NCI-H510A treated with DMSO at 0.1 percent for 48 hours (cell line): ENCODE measurements at regions not wholly inside any gene's neighbourhood (a gene's known extent, or its start where the extent isn't known, plus 50 kb on each side); places are given as distances from the start of the nearest gene placed in this dataset.

Experiments
- DNase-seq: peaks from one replicate; lab custom pipeline; 2025; lab: John Stamatoyannopoulos, UW

GRCh38 chr4:152112887-152113286, 352.1 kb upstream of the GATB start:
- no peak for DNase-seq

- no peak for DNase-seq
These were observed 351.4 kb upstream of the GATB start for GRCh38 chr4:152112190-152112589.

DNA sequence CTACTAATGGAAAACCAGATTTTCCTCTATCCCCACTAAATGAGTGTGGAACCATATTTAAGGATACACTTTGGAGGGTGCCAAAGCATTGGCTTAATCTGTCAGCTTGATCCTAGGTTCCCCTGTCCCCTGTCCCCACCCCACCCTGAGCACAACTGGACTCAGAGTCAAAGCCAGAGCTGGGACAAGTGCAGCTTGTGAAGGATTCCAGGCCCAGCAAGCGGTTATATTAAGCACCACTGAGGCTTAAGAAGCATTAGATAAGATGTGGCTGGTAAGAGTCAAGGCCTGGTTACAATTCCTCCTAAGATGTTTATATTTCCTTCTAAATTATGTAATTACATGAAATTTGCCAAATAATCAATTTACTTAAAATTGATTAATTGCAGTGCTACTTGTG, 350.0 kb upstream of the GATB start:
- DNase-seq: no peak

DNA sequence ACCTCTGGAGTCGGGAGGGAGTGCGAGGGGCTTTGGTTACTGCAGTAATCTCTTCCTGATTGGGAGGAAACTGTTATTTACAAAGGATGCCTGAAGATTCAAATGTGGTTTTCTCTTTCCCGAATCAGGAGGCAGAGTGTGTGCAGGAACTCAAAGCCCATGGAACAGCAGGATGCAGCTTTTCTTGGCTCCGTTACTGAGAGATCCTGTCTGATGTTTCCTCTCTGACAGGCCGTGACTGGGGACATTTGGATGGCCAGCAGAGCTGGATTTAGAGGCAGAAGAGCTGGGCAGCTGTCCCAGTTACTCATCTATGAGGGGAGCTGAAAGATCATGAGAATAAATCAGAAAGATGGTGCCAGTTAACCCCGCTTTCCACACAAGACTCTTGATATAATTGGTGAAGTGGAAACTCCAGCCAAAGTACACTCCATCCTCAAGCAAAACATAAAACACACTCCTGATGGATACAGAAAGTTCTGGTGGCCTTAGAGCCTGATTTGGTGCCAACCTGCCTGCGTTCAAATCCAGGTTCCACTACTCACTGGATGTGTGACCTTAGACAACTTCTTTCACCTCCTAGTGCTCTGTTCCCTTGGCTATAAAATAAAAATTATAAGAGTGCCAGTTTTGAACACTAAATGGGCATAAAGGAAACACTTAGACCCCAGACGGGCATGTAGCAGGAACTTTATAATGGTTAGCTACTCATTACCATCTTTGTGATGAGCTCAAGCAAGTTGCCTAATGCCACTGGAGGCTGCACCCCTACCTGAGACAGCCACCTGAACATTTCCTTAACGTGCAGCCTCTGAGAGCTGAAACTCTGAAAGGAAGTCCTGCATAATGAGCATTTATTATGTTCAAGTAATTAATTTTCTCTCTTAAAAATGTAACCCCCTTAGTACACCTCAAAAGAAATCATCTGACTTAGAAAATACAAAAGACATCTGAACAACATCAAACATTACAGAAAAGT, 349.0 kb upstream of the GATB start:
- DNase-seq: no peak

- no peak for DNase-seq
These were observed 347.1 kb upstream of the GATB start for GRCh38 chr4:152107736-152108500.

DNA sequence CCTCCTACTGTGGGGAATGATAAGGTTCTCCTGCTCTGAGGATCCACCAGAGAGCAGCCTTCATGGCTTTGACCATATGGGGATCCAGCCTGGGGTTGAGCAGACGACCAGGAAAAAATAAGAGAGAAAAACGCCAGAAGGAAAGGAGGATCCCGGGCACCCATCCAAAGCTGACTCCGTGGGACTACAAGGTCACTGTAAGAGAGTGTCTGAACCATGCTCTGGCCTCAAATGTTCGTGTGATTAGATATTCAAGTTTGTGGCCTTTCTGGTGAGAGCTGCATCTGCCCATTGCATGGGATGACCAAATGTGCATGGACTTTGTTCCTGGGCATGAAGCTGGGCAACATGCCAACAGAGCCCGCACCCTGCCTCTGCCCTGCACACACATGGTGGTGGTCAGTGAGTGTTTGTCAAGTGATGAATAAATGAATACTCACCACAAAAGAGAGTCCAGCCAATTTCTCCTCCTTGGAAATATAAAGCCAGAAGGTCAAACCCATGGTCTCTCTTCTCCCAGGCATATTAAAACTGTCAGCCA, 346.0 kb upstream of the GATB start:
- no peak for DNase-seq

GRCh38 chr4:152106113-152106763, 345.4 kb upstream of the GATB start:
- no peak for DNase-seq

GRCh38 chr4:152104901-152105357, 344.1 kb upstream of the GATB start:
- DNase-seq: no peak

DNA sequence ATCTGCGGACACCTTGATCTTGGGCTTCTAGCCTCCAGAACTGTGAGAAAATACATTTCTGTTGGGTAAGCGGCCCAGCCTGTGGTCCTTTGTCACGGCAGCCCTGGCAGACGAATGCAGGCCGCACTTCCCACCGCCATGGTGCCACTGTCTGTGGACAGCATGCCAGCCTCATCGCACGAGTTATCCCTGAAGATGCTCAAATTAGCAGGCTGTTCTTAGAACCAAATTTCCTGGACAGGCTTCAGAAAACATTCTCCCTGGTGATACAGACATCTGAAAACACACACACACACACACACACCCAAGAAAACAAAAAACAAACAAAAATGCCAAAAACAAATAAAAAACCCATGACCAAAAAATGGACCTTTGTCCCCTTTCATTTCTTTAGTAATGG, 343.5 kb upstream of the GATB start:
- DNase-seq: no peak

DNA sequence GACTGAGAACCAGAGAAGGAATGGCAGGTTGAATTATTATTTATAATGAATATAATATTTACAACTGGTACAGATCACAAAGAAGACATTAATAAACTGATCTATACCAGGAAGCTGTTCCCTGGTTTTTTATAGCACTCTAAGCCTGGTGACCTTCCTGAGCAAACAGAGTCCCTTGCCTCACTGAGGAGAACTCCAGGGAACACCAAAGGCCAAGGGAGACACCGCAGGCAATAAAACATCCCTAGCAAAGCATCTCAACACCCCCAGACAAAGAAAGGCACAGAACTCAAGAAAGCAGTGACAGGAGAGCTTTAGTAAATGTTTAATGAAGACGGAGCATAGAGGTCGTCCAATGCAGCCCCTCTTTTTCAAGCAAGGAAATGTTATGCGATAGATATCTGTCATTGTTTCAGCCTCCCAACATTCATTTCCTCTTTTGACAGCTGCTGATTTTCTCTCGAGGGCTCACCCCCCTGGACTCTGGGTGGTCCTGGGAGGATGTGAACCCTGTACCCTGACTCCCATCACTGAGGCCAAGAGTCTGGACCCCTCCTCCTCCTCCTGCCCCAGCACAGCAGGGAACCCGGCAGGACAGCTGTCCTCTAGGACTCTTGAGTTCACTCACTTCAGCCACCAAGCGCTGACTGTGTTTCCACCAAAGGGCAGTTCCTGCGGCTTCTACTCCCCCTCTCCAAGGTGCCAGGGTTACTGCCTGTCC, 342.5 kb upstream of the GATB start:
- DNase-seq: peak; percentile 34

GRCh38 chr4:152102436-152103000, 341.7 kb upstream of the GATB start:
- peak; percentile 6 for DNase-seq

- no peak for DNase-seq
These were observed 341.0 kb upstream of the GATB start for GRCh38 chr4:152101556-152102435.

DNA sequence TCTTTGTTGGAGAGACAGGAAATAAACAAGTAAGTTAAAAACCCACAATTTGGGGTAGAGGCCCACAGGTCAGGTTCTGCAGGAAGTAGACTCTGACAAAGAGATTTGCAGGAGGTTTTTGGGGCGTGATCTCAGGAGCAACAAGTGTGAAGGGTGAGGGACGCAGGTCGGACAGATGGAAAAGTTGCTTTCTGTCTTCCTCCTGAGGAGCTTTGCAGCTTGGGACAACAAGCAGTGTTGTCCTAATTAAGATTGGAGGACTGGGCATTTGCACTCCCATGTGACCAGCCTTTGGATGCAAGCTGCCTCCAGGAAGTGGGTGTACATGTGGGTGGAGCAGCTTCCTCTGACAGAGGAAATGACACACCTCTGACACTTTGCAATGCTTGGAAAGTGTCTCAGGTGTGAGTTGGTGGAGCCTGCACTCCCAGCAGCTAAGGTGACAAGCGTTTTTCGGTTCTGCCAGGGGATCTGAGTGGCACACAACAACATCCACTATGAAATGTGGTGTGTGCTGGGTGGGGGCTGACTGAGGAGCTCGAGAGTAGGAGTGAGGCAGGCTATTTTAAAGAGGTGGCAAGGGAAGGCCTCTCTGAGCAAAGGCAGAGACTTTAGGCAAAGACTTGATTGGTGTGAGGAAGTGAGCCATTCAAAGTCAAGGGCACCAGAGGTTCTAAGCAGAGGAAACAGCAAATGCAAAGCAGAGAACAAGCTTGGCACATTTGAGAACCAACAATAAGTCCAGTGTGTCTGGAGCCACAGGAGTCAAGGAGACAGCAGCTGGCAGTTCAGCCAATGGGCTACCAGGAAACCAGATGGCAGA, 339.8 kb upstream of the GATB start:
- DNase-seq: no peak

- no peak for DNase-seq
These were observed 339.2 kb upstream of the GATB start for GRCh38 chr4:152099981-152100378.

- no peak for DNase-seq
These were observed 338.7 kb upstream of the GATB start for GRCh38 chr4:152099555-152099954.

DNA sequence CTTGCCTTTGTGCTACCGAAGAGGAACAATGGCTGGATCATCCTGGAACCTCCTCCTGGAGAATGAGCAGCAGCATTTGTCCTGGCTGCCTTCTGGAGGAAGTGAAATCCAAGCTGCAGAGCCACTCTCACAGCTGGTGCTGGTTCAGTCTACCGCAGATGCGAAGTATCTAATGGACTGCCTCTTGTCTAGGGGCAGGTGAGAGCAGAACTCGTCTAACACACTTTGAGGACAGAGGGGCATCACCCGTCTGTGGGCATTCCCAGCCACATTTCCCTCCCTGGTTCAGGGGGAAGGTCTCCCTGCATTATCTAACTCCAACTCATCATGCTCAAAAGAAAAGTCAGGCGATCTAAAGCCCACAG, 338.2 kb upstream of the GATB start:
- peak; percentile 40 for DNase-seq

DNA sequence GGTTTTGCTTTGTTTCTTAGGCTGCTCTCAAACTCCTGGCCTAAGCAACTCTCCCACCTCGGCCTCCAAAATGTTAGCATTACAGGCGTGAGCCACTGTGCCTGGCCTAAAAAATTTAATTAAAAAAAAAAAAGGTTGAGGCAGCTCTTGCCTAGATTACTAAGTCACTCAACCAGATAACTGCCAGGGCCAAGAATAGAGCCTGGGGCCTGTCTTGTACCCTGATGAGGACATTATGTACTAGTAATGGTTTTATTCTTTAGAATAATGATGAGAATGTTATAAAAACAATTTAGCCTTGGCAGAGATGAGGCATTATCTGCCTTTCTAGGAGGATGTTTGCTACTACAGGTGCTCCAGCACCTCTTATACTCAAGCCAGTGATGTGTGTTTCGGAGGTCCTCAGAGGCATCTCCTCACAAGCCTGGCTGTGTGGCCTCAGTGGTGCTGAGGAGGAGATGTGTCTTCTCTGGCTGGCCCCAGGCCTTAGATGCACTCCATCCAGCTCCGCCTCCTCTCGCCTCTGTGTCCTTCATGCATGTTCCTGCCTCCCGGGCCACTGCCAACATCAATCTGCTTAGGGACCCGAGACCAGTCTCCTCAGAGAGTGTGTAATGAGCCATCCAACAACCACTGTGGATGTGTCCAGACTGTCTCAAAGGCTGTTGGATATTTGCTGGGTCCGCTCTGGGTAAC, 337.7 kb upstream of the GATB start:
- no peak for DNase-seq

- DNase-seq: no peak
These were observed 336.6 kb upstream of the GATB start for GRCh38 chr4:152097371-152097770.

GRCh38 chr4:152095701-152096070, 334.9 kb upstream of the GATB start:
- no peak for DNase-seq
